Karpas-422 (cell line): ENCODE measurements at regions not wholly inside any gene's neighbourhood (a gene's known extent, or its start where the extent isn't known, plus 50 kb on each side); places are given as distances from the start of the nearest gene placed in this dataset. TPM values are rescaled to one million over a fixed set of nuclear protein-coding genes. Genes with fewer than 3 reads are reported as not detected.
"Not testable (repeated sequence)": the region's sequence is repeated elsewhere in the genome, so short reads cannot be mapped to it uniquely, and the experiment has no call there.

Experiments
- DNase-seq: peaks from one replicate; pipeline ENCODE4 v3.0.0-alpha.2; 2015
- H2AFZ ChIP-seq: fragments of 200-600 bp; sonication (generic); 2 replicates; pipeline ENCODE4 v1.6.1; 2014; ENCODE audit warnings: antibody characterized with exemption, low read length, mixed read lengths
- H3K27ac ChIP-seq: fragments of 200-600 bp; sonication (generic); 2 replicates; pipeline ENCODE4 v1.5.1; 2014; ENCODE audit warnings: mild to moderate bottlenecking, low read length, moderate library complexity
- H3K27me3 ChIP-seq: fragments of 200-600 bp; sonication (generic); 2 replicates; pipeline ENCODE4 v1.6.1; 2014; ENCODE audit warnings: low read length, mixed read lengths
- H3K36me3 ChIP-seq: fragments of 200-600 bp; sonication (generic); 2 replicates; pipeline ENCODE4 v1.6.1; 2014; ENCODE audit warnings: low read length, mixed read lengths; ENCODE audit not compliant: insufficient read depth
- H3K4me1 ChIP-seq: fragments of 200-600 bp; sonication (generic); 2 replicates; pipeline ENCODE4 v1.6.1; 2014; ENCODE audit warnings: mild to moderate bottlenecking, low read length, mixed read lengths
- H3K4me2 ChIP-seq: fragments of 200-600 bp; sonication (generic); 2 replicates; pipeline ENCODE4 v1.6.1; 2014; ENCODE audit warnings: low read length, low read depth, mild to moderate bottlenecking; ENCODE audit not compliant: poor library complexity, severe bottlenecking
- H3K4me3 ChIP-seq: fragments of 200-600 bp; sonication (generic); 2 replicates; pipeline ENCODE4 v1.5.1; 2014; ENCODE audit warnings: mild to moderate bottlenecking, antibody characterized with exemption, low read length, mixed read lengths
- H3K79me2 ChIP-seq: fragments of 200-600 bp; sonication (generic); 2 replicates; pipeline ENCODE4 v1.6.1; 2014; ENCODE audit warnings: mild to moderate bottlenecking, low read length, mixed read lengths
- H3K9ac ChIP-seq: fragments of 200-600 bp; sonication (generic); 2 replicates; pipeline ENCODE4 v1.6.0; 2014; ENCODE audit warnings: low read length
- H3K9me2 ChIP-seq: fragments of 200-600 bp; sonication (generic), shearing (Covaris generic); replicated peaks from 2 replicates; pipeline ENCODE4 v1.6.0; 2014; ENCODE audit warnings: mild to moderate bottlenecking, low read length, moderate library complexity; ENCODE audit not compliant: insufficient read depth
- H3K9me3 ChIP-seq: fragments of 300-700, 200-600 bp; sonication (generic); 2 replicates; pipeline ENCODE4 v1.6.1; 2014; ENCODE audit warnings: low read length, mixed read lengths
- H4K20me1 ChIP-seq: fragments of 200-600 bp; sonication (generic); 2 replicates; pipeline ENCODE4 v1.6.1; 2014; ENCODE audit warnings: mild to moderate bottlenecking, antibody characterized with exemption, low read length, low read depth; ENCODE audit not compliant: insufficient read depth
- small RNA-seq: library from RNA; depleted of rRNA; stranded (forward); fragments of <200 nt; gene quantifications from one replicate; pipeline ENCODE3, GENCODE V24; 2014

DNA sequence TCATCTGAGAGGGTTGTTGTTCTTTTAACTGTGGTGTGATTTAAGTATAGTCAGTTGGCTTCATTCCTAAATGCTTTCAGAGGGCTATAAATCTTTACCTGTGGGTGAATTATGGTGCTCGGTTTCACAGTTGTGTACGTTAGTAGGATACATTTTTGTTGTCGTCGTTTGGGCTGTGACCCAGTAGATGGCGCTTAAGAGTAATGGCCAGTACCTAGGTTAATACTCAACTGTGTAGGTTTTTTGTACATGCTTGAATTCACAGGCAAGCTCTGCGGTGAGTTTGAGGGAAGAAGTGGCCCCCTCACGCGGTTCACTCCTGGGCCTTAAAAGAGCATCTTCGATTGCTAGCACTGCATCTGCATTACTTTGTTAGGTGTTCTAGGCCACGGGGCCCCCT, 571.7 kb upstream of the TGIF2LX start:
- not testable (repeated sequence) for H3K4me3 ChIP-seq, H3K9ac ChIP-seq, H3K27me3 ChIP-seq, H3K79me2 ChIP-seq, H3K9me2 ChIP-seq, H3K4me2 ChIP-seq, H2AFZ ChIP-seq, H3K36me3 ChIP-seq, H3K4me1 ChIP-seq, H4K20me1 ChIP-seq, H3K9me3 ChIP-seq, H3K27ac ChIP-seq
- DNase-seq, result peak; percentile 67

DNA sequence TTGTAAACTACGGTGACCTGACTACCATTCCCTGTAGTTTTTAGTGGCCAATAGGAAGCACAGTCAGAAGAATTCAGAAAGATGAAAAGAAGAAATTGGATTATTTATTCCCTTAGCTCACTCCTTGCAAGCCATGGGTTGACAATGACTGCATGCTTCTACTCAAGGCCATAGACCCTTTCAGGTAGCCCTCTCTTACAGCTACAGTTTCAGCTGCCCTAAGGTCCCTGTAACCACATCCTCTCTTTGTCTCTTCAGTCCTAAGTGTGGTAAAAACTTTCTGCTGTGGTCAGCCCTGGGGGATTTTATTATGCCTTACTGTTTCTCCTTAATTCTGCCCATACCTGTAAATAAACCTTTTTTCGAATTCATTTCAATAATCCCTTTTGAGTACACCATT, 551.8 kb upstream of the TGIF2LX start:
- not testable (repeated sequence) for H3K9ac ChIP-seq, H3K27me3 ChIP-seq

DNA sequence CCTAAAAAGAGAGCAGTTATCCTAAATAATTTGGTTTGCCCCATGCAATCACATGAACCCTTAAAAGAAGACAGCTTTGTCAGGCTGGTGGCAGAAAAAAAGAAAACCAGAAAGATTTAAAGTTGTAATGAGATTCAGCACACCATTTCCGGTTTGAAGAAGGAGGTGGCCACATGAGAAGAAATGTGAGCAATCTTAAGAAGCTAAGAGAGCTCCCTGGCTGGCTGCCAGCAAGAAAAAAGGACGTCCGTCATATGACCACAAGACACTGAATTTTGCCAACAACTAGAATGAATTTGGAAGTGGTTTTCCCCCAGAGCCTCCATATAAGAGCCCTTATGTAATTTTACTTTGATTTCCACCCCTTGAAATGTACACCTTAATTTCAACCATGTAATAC, 528.7 kb upstream of the TGIF2LX start:
- not testable (repeated sequence) for H3K36me3 ChIP-seq, H3K27me3 ChIP-seq, H4K20me1 ChIP-seq, H3K4me2 ChIP-seq, H2AFZ ChIP-seq, H3K9ac ChIP-seq, H3K9me2 ChIP-seq, H3K79me2 ChIP-seq, H3K9me3 ChIP-seq, H3K27ac ChIP-seq, H3K4me1 ChIP-seq, H3K4me3 ChIP-seq
- DNase-seq, result peak; percentile 40

More for the DNA sequence above, 551.8 kb upstream of the TGIF2LX start:
- not testable (repeated sequence) for H3K36me3 ChIP-seq, H3K9me2 ChIP-seq, H3K4me2 ChIP-seq, H3K27ac ChIP-seq, H3K9me3 ChIP-seq, H3K4me3 ChIP-seq, H4K20me1 ChIP-seq, H3K4me1 ChIP-seq, H2AFZ ChIP-seq, DNase-seq, H3K79me2 ChIP-seq

DNA sequence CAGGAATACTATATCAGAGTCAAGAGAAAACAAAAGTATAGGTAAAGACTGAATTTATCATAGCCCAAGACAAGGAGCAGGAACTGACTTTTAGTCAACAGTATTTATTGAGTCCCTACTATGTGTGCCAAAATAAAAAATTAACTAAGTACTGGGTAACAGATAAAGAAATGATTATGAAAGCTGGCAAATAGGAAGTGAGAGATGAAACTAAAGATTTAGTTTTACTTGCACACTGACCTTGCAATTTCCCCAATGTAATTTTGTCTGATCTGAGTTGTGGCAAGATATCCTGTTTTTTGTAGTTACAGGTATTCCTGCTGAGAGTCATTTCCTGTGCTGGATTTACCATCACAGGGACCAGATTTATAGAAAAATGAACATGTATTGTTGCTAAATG, 518.9 kb upstream of the TGIF2LX start:
- H3K9me3 ChIP-seq, DNase-seq, H3K4me1 ChIP-seq, H3K27ac ChIP-seq, H3K27me3 ChIP-seq, H3K4me2 ChIP-seq, H4K20me1 ChIP-seq, H3K4me3 ChIP-seq, H3K9me2 ChIP-seq, H3K36me3 ChIP-seq, H3K9ac ChIP-seq, H3K79me2 ChIP-seq, H2AFZ ChIP-seq: not testable (repeated sequence)

DNA sequence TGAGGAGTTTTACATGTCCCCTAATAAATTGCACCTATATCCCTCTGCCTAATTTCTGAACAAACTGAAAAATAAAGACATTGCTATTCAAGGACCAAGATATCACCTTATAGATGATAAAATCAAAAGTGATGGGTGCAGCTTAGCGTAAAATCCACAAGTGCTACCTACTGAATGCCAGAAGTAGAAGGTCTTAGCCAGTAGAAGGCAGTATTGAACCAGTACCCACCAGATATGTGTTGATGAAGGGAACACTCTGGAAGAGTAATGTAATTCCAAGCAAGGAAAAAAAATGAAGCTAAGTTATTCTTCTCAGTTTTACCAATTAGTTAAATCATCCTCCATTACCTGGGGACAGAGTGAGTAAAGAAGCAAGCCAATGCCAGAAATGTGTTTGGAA, 516.6 kb upstream of the TGIF2LX start:
- not testable (repeated sequence) for H3K4me2 ChIP-seq, H3K9ac ChIP-seq
- DNase-seq, result peak; percentile 39

DNA sequence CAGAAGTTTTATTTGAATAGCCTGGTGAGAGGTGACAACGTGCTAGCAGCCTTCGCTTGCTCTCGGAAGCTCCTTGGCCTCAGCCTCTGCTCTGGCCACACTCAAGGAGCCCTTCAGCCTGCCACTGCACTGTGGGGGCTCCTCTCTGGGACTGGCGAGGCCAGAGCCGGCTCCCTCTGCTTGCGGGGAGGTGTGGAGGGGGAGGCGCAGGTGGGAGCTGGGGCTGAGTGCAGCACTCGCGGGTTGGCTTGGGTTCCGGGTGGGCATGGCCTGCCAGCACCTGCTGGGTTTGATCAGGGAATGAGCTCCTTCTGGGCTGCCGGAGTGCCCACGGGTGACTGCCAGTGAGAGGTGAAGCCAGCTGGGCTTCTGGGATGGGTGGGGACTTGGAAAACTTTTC, 504.8 kb upstream of the TGIF2LX start:
- not testable (repeated sequence) for H3K79me2 ChIP-seq, H3K27me3 ChIP-seq, H4K20me1 ChIP-seq, H3K27ac ChIP-seq, H3K4me3 ChIP-seq, H2AFZ ChIP-seq, H3K4me2 ChIP-seq, H3K9me3 ChIP-seq, H3K36me3 ChIP-seq, H3K9ac ChIP-seq, DNase-seq, H3K9me2 ChIP-seq, H3K4me1 ChIP-seq

More for the DNA sequence above, 516.6 kb upstream of the TGIF2LX start:
- H3K27me3 ChIP-seq, H3K9me2 ChIP-seq, H3K4me3 ChIP-seq, H3K27ac ChIP-seq, H3K79me2 ChIP-seq, H3K9me3 ChIP-seq, H2AFZ ChIP-seq, H3K36me3 ChIP-seq, H4K20me1 ChIP-seq, H3K4me1 ChIP-seq: not testable (repeated sequence)

DNA sequence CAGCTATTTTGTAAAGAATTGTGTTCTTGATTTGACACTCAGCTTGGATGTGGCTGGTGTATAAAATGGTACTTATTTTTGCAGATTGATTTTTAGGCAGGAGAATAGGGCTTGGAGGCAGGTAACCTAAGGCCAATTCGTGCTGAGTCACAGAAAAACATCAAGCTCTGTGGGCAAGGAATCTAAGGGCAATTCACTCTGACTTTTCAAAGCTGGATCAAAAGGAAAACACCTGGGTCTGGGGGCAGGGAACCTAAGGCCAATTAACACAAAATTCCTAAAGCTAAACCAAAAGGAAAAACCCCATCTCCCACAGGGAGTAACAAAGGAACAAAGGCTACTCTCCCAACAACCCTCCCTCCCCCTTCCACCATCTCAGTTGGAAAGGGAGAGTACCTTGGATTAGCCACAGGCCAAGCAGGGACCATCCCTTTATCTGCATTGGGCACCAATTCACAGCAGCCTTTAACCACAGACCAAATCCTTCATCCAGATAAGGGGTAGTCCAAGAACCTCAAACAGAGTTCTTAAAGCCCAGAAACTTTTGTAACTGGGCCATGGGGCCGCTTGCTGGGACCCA, 489.0 kb upstream of the TGIF2LX start:
- H3K4me2 ChIP-seq, H3K4me3 ChIP-seq, H3K9me3 ChIP-seq: not testable (repeated sequence)

More for the DNA sequence above, 489.0 kb upstream of the TGIF2LX start:
- not testable (repeated sequence) for H3K9me2 ChIP-seq, H3K9ac ChIP-seq, H3K27me3 ChIP-seq, H3K36me3 ChIP-seq, H2AFZ ChIP-seq, H3K79me2 ChIP-seq, H3K27ac ChIP-seq, DNase-seq, H4K20me1 ChIP-seq, H3K4me1 ChIP-seq

Small RNA genes lying in the stretch of these regions (small RNA-seq; reads per million reads assigned to genes)
- gene SRIP2, result not detected
